Fibroblast of the aortic adventitia (primary cell): ENCODE measurements at regions not wholly inside any gene's neighbourhood (a gene's known extent, or its start where the extent isn't known, plus 50 kb on each side); places are given as distances from the start of the nearest gene placed in this dataset.

Source experiments
- DNase-seq: peaks from one replicate; pipeline ENCODE4 v3.0.0-alpha.2; 2010; ENCODE audit warnings: low read depth
- H3K4me3 ChIP-seq: 2 replicates; pipeline ENCODE4 v1.5.1; 2011; ENCODE audit warnings: low read depth, mild to moderate bottlenecking, control low read depth, low read length, moderate library complexity
- TF ChIP-seq, protein P1 (sequence below): IDR thresholded peaks from 2 replicates; pipeline ENCODE4 v1.5.1; 2011; ENCODE audit warnings: mild to moderate bottlenecking, low read length, control low read depth, inconsistent platforms; ENCODE audit not compliant: insufficient read depth

GRCh38 chr15:70210076-70210475, 112.4 kb upstream of the TLE3 start:
- TF ChIP-seq, protein P1, sequence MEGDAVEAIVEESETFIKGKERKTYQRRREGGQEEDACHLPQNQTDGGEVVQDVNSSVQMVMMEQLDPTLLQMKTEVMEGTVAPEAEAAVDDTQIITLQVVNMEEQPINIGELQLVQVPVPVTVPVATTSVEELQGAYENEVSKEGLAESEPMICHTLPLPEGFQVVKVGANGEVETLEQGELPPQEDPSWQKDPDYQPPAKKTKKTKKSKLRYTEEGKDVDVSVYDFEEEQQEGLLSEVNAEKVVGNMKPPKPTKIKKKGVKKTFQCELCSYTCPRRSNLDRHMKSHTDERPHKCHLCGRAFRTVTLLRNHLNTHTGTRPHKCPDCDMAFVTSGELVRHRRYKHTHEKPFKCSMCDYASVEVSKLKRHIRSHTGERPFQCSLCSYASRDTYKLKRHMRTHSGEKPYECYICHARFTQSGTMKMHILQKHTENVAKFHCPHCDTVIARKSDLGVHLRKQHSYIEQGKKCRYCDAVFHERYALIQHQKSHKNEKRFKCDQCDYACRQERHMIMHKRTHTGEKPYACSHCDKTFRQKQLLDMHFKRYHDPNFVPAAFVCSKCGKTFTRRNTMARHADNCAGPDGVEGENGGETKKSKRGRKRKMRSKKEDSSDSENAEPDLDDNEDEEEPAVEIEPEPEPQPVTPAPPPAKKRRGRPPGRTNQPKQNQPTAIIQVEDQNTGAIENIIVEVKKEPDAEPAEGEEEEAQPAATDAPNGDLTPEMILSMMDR = no peak
- no peak for DNase-seq

GRCh38 chr15:70209499-70209898, 111.8 kb upstream of the TLE3 start:
- no peak for DNase-seq
- no peak overlapping the region for H3K4me3 ChIP-seq
- TF ChIP-seq, protein P1 = no peak

More at GRCh38 chr15:70210076-70210475, 112.4 kb upstream of the TLE3 start:
- H3K4me3 ChIP-seq = no peak overlapping the region

- DNase-seq = no peak
- TF ChIP-seq, protein P1 = no peak
- no peak overlapping the region for H3K4me3 ChIP-seq
These were observed 110.6 kb upstream of the TLE3 start for GRCh38 chr15:70208332-70208731.

GRCh38 chr15:70206668-70207067, 109.0 kb upstream of the TLE3 start:
- DNase-seq = no peak
- TF ChIP-seq, protein P1 = no peak
- no peak overlapping the region for H3K4me3 ChIP-seq

DNA sequence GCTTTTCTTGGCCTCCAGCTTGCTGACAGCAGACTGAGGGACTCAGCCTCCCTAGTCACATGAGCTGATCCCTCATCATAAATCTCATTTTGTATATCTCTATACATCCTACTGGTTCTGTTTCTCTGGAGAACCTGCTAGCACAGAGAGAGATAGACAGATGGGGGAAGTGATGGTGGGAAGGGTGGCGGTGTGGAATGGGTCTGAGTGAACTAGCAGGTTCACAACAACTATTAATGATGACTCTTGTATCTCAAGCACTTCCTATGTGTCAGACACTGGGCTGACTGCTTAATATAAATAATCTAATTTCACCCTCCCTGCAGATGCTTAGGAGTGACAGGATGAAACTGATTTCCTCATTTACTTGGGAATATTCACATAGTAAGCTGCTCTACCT, 106.9 kb upstream of the TLE3 start:
- no peak overlapping the region for H3K4me3 ChIP-seq
- no peak for DNase-seq
- TF ChIP-seq, protein P1 = no peak

DNA sequence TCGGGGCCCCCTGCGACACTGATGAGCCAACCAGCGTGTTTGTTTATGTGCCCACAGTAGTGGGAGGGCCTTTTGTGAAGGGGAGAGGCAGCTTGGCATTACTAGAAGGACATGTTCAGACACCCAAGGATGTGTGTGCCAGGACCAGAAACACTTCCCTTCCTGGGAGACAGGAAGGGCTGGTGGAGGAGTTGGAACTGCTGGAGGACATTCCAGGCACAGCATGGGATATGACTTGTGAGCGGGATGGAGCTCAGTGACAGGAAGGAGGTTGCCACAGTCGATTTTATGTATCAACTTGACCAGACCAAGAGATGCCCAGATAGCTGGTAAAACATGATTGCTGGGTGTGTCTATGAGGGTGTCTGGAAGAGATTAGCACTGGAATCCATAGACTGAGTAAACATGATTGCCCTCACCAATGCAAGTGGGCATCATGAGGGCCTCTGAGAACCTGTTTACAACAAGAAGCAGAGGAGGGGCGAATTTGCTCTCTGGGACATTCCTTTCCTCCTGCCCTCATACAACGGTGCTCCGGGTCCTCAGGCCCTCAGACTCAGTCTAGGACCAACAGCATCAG, 106.4 kb upstream of the TLE3 start:
- TF ChIP-seq, protein P1 = no peak
- H3K4me3 ChIP-seq = no peak overlapping the region
- DNase-seq = no peak

DNA sequence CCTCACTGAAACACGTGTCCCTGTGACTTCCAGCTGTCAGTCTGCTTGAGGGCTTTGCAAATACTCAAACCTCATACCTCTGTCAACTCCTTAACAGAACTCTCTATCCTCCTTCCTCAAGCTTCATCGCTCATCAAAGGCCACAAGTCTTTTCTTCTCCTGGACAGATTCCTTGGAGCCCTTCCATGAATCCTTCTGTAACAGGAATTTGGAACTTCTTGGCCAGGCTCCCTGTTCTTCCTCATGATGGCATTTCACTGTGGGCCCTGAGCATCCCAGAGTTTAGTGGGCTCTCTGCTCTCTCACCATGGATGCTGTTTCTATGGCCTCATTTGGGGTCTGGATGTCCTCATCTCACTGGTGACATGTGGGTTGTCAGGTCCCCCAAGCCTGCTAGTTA, 105.0 kb upstream of the TLE3 start:
- peak; percentile 26 for DNase-seq
- TF ChIP-seq, protein P1 = no peak

More for the DNA sequence above, 105.0 kb upstream of the TLE3 start:
- no peak overlapping the region for H3K4me3 ChIP-seq
